ENCODE measurements at regions not wholly inside any gene's neighbourhood (a gene's known extent, or its start where the extent isn't known, plus 50 kb on each side); places are given as distances from the start of the nearest gene placed in this dataset.

DNA sequence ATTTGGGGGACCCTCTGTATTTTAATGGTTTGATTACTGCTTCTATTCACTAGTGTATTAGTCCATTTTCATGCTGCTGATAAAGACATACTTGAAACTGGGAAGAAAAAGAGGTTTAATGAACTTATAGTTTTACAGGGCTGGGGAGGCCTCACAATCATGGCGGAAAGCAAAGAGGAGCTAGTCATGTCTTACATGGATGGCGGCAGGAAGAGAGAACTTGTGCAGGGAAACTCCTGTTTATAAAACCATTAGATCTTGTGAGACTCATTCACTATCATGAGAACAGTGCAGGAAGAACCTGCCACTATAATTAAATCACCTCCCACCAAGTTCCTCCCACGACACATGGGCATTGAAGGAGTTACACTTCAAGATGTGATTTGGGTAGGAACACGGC, 464.5 kb upstream of the RGS18 start:
- TF ChIP-seq CTCF (IDR thresholded peaks at IDR 0.05) (no peak), POLR2AphosphoS5 (IDR thresholded peaks at IDR 0.05) (no peak)
